ENCODE measurements at regions not wholly inside any gene's neighbourhood (a gene's known extent, or its start where the extent isn't known, plus 50 kb on each side); places are given as distances from the start of the nearest gene placed in this dataset.

GRCh38 chr4:85274955-85275354, 200.0 kb upstream of the ARHGAP24 start:
- DNase-seq = no peak

DNA sequence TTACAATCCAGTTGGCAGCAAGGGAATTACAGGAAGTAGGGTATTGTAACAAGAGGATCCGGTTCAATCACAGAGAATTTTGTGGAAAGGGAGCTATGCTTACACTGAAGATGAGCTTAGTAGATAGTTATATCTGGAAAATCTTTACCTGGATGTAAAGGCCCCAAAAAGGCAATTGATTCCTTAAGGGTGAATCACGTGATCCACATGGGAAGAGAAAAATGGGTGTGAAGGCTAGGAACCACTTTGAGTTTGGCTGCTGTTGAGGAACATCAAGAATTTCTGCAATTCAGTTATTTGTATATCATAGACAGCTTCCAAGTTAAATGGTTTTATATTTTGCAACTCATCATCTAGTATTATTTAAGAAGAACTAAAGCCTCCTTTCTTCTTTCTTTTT, 194.0 kb upstream of the ARHGAP24 start:
- no peak for DNase-seq

DNA sequence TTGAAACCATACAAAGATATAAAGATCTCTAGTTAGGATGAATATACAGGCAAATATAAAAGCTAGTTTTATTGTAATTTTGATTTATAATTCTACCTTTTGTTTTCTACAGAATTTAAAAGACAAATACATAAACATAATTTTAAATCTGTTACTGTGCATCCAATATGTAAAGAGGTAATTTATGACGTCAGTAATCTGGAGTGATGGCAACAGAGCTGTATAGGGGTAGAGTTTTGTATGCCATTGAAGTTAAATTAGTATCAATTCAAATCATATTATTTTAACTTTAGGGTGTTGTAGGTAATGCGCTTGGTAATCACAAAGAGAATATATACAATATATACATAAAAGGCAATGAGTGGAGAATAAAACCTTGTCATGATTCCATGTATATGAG, 183.7 kb upstream of the ARHGAP24 start:
- no peak for DNase-seq

DNA sequence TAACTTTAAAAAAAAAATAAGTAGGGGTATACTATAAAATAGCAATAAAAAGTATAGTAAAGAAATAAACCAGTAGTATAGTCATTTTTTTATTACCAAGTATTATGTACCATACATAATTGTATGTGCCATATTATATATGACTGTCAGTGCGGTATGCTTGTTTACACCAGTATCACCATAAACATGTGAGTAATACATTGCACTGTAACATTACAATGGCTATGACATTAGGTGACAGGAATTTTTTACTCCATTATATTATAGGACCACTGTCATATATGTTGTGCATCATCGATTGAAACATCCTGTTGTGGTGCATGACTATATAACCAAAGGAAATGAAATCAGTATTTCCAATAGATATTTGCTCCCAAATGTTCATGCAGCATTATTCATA, 176.9 kb upstream of the ARHGAP24 start:
- no peak for DNase-seq

DNA sequence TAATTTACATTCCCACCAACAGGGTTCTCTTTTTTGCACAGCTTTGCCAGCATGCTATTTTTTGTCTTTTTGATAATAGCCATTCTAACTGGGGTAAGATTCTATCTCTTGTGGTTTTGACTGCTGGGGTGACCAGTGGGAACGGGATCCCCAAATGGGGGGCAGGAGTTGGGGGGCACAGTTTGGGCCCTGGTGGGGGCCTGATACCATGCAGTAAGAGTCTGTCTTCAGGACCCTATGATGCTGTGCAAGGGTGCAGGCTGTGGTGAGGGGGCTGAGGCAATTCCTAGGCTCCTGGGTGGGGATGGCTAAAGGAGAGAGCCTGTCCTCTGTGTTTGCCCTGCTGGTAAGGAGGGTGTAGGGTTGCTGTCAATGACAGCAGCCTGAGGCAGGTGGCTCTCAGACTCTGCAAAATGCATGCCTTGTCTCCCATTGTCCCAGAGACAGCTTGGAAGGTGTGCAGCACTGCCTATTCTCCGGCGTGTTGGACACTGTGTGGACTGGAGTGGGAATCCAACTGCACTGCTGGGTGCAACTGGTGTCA, 172.7 kb upstream of the ARHGAP24 start:
- no peak for DNase-seq

DNA sequence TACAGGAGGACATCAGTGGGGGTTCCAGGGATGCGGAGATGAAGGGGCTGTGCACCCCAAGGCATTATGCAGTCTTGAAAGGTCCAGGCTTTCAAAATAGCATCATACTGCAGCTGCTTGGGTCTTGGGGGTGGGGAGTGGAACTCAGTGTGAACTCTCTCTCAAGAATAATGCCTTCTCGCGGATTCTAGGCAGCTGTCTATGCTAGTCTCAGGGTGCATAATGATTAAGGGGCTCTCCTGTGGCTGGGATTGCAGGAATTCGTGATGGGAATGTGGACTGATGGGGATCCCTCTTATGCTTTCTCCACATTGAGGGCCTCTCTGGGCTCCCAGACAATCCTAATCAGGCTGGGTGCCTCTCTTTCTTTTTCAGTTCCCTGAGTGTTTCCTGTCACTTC, 172.2 kb upstream of the ARHGAP24 start:
- no peak for DNase-seq

GRCh38 chr4:85318415-85318814, 156.5 kb upstream of the ARHGAP24 start:
- no peak for DNase-seq

DNA sequence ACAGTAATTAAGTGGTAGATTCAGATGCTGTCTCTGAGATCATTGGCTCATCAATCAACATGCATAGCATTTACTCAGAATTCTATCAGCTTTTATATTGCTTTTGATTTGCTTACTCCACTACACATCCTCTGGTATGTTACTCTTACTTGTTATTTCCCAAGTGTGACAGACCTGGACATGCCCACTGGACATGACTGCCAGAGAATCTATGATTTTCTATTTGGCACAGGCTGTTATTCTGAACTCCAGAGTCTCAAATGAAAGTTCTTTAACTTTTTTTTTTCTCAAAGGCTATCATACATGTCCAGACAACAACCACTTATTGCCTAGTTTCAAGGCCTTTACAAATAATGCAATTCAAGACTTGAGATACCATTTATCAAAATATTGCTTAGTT, 116.1 kb upstream of the ARHGAP24 start:
- no peak for DNase-seq

DNA sequence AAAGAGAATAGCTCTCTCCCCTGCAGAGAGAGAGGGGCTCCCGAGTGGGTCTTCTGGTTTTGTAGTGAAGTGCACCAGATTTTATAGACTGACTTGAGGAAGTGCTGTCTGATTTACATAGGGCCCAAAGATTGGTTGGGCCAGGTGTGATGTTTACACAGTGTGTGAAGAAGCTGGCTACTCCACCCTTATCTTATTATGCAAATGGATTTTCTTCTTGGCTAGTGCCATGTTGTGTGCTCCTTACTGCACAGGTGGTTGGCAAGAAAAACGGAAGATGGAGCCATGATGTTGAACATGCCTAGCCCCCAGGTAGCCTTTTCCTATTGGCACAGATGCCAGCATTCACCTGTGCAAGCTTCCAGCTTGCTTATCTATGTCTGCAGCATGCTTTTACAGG, 112.4 kb upstream of the ARHGAP24 start:
- no peak for DNase-seq

DNA sequence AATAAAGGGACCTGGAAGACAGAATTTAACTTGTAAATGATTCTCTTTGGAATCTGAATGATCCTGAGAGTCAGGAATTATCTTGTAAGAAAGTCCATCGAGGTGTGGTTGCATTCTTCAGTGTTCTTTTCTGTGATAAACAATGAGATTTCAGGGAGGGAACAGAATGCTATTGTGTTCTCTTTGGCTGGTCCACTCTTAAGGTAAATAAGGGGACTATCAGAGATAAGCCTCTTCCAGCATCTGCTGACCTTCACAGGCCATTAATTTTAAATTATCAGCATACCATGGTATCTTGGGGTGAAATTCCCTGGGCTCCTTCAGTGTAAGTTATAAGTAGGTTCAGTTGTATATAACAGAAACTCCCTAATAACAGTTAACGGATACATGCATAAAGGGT, 107.1 kb upstream of the ARHGAP24 start:
- no peak for DNase-seq

DNA sequence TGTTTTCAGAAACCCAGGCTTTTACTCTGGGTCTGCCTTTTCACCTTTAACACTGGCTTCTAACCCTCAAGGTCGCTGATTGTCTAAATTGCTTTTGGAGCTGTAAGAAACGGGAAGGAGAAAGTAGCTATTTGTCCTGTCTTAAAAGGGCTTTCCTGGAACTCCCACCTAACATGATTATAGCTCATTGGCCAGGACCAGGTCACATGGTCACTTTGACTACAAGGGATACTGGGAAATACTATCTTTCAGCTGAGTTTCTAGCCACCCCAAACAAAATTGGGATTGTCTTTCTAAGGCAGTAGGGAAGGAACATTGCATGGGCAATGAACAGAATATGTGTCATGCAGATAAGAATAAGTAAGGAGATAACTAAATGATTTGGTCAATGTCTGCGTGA, 106.7 kb upstream of the ARHGAP24 start:
- no peak for DNase-seq

DNA sequence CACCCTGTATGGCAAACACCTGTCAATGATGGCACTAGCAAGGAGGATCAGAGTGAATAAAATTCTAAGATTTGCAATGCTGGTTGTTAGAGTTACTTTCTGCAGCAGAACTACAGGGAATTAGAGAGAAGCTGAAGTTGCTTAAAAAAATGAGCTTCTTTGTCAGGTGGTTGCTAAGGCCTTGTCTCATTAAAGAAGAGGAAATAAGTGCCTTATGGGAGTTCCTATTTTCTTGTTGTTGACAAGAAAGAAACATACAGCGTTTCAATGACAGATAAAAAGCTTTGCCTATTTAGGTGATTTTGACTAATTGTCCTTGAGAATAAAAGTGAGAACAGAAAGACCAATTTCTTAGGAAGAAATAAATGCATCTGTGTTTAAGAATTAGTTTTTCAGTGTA, 106.0 kb upstream of the ARHGAP24 start:
- no peak for DNase-seq

DNA sequence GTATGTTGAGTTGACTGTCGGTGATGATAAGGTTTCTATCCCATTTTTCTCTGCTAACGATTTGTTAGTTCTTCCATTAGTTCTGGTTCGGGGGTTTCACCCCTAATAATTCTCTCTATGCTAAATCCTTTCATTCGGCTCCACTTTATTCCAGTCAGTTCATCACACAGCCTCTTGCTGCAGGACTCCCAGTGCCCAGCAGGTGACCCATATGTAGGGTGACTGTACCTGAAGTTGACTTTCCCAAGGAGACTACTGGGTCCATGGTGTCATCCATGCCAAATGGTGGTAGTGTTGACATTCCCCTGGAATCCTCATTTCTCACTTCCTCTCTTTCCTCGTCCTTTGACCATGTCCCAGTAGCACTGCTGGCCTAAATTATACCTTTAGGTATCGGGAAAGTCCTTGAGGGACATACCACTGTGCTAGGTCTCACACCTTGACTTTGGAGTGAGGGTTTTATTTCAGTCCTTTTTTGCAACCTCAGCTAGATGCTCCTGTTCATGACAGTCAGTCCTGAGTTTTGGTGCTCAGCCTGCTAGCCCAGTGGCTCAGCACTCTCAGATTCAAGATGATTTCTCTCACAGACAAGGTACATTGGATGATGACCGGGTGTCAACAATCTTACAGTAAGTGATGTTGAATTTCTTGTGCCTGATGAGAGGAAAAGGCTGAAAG, 105.1 kb upstream of the ARHGAP24 start:
- no peak for DNase-seq

- no peak for DNase-seq
These were observed 104.4 kb upstream of the ARHGAP24 start for GRCh38 chr4:85370400-85371032.

DNA sequence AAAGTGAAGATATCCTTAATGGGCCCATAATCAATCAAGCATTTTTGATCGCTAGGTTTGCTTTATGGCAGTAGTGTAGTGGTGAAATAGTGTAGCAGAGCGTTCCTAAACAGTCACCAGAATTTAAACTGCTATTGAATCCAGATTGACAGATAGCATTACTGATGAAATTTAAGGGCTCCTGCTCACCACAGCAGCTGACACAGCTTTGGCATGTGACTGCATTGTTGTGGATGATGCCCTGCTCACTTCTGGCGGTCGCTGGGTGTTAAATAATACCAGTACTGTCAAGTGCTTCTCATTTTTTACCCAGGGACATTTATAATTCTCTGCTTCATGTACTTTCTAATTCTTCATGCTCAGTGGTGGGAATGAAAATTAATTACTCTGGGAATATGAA, 102.0 kb upstream of the ARHGAP24 start:
- no peak for DNase-seq

DNA sequence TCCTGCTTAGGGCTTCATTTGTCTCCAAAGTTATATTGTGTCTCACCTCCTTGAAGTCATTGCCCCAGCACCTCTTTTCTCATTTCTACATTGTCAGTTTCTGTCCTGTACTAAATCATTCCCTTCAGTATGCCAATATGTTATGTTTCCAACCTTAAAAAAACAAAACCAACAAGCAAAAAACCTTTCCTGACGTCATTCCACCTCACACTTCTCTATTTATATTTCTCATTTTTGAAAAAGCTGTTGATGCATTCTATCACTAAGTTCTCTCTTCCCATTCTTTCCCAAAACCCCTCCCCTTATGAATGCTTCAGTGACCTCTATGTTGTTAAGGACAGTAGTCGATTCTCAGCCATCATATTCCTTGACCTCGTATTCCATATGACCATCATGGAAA, 98.7 kb upstream of the ARHGAP24 start:
- DNase-seq = no peak

DNA sequence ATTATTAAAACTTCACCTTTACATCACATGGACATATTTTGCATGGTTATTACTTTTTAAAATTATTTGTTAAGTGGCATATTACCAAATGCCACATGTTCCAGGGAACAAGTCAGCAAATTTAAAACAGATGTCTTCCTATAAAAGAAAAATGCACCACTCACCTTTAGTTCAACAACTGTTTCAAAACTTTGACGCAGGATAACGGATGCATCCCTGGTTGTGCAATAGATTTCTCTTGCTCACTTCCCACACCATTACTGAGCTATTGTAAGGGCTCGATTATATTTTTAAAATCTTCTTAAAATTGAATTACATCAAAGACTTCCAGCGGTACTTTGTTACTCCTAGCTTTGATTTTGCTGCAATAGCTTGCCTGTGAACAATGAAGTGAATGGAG, 93.0 kb upstream of the ARHGAP24 start:
- DNase-seq = no peak

DNA sequence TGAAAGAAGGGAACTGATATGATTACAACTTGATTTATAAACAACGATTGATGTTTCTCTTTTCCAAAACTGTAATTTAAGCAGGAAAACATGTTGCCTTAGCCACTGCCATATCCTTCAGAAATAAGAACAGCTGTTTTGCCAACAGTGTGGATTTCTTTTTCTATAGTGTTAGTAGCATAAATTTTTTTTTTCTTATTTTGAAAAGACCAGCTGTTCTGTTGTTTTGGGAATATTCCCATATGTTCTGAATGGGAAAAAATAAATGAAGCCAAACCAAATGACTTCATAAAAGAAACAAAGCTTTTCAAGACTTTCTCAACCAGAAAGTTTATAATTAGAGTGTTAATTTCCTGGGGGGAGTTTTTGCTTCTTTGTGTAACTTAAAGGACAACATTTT, 83.9 kb upstream of the ARHGAP24 start:
- no peak for DNase-seq

DNA sequence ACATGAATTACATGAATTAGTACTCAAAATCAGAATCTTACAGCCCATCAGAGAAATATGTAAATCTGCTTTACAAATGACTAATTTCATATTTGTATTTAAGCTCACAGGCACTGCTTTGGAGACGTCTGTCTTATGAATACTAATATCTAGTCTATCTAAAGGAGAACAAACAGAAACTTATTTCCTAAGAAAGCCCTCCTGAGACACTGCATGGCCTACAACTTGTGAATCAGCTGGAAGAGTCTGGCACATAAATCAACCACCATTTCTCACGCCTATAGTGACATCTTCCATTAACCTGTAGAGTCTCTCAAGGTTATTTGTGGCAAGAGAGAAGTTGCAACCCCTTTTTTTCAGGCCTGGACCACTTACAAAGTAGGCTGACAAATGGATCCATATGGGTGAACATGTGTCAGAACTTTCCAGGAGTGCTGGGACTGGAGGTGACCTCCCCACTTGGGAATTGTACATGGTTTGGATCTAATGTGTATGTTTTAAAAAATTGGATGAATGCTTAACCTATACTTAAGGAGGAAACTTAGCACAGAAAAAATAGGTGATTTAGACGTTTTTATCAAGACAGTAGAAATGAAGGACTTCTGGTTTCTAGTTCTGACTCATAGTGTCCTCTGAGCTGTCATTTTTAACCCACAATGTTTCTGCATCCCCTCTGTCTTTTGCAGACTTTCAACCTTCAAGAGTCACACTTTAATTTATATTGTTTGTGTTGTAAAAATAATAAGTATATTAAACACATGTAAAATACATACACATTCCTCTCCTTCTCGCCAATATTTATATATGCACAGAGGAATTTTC, 83.2 kb upstream of the ARHGAP24 start:
- no peak for DNase-seq

GRCh38 chr4:85393201-85393600, 81.7 kb upstream of the ARHGAP24 start:
- no peak for DNase-seq

DNA sequence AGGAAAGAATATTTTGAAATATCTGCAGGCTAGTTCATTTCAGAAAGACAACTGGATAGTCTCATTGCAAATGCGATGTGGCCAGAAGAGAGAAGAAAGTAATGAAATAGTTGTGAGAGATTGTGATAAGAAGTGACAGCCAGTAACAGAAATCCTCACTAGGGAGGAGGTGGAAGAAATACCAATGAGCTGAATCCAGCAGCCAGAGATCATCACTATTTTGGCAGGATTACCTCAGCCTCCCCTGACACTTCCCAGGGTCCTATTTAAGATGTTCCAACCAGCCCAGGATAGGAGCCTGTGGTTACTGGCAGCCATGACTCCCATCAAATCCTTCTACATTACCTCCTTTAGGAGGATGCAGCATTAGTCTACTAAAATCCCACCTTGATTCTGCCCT, 76.7 kb upstream of the ARHGAP24 start:
- DNase-seq = no peak

DNA sequence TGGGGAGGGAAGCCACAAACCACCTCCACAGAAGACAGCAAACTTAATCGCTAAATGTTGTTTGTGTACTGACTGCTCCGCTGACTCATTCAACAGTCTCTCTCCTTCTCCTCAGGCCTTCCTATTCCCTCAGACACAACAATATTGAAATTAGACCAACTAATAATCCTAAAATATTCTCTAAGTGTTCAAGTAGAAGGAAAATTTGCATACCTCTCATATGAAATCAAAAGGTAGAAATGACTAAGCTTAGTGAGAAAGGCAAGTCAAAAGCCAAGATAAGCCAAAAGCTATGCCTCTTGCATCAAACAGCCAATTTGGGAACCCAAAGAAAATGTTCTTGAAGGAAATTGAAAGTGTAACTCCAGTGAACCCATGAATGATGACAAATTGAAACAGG, 75.7 kb upstream of the ARHGAP24 start:
- no peak for DNase-seq

DNA sequence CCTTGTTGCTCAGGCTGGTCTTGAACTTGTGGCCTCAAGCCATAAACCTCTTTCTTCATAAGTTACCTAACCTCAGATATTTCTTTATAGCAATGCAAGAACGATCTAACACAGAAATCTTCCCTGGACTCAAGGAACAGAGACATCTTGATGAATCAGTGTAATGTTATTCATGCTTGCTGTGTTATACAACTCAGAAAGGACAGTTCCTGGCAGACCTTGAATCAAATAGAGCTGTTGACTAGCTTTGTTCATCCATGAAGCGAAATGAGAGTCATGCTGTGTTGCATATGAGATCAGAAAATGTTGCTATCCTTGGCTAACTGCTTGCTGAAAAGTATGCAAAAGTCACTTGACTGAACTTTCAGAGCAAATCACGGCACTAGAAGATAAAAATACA, 72.6 kb upstream of the ARHGAP24 start:
- no peak for DNase-seq

- DNase-seq = no peak
These were observed 68.8 kb upstream of the ARHGAP24 start for GRCh38 chr4:85406185-85406584.

Measured in NCI-H1417 treated with DMSO at 0.1 percent for 48 hours (cell line).